ENCODE measurements at regions not wholly inside any gene's neighbourhood (a gene's known extent, or its start where the extent isn't known, plus 50 kb on each side); places are given as distances from the start of the nearest gene placed in this dataset.

DNA sequence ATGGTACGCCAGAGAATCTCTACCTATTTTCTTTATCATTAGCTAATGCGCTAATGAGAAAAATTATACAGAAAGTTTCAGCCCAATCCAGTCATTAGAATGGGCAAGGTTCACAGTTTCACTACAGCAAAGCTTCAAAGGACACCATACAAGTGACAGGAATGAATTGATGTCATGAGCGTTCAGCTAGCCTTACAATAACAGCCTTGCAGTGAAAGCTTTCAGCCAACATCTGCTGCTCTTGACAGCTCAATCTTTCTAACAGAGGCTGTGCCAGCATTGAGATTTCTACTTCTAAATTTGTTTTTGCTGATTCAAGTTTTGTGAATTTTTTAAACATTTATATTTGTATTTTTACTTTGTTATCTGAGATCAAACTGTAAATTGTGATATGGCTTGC lies 302.4 kb upstream of the FAM174A start:
- peaks cover 0 to 9% of the 10 kb centered on the region in 2 donors for H3K9me3 ChIP-seq
- H3K36me3 ChIP-seq, result no peaks in the 10 kb centered on the region
- H3K4me3 ChIP-seq, result no peak overlapping the region
- no peaks in the 10 kb centered on the region for H3K27me3 ChIP-seq
- TF ChIP-seq, protein P1, sequence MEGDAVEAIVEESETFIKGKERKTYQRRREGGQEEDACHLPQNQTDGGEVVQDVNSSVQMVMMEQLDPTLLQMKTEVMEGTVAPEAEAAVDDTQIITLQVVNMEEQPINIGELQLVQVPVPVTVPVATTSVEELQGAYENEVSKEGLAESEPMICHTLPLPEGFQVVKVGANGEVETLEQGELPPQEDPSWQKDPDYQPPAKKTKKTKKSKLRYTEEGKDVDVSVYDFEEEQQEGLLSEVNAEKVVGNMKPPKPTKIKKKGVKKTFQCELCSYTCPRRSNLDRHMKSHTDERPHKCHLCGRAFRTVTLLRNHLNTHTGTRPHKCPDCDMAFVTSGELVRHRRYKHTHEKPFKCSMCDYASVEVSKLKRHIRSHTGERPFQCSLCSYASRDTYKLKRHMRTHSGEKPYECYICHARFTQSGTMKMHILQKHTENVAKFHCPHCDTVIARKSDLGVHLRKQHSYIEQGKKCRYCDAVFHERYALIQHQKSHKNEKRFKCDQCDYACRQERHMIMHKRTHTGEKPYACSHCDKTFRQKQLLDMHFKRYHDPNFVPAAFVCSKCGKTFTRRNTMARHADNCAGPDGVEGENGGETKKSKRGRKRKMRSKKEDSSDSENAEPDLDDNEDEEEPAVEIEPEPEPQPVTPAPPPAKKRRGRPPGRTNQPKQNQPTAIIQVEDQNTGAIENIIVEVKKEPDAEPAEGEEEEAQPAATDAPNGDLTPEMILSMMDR (IDR thresholded peaks at IDR 0.05), result no peak
- TF ChIP-seq POLR2A (IDR thresholded peaks at IDR 0.05) (no peak), POLR2AphosphoS5 (IDR thresholded peaks at IDR 0.05) (no peak)
- DNase-seq (ENCODE audit: low spot score in 2 of 2), result no peak
- H3K4me1 ChIP-seq, result no peaks in the 10 kb centered on the region
- no peak overlapping the region for H3K27ac ChIP-seq
- intact Hi-C loops (cut with DNase I; ENCODE audit: low total_unique reads), result no loop called here

DNA sequence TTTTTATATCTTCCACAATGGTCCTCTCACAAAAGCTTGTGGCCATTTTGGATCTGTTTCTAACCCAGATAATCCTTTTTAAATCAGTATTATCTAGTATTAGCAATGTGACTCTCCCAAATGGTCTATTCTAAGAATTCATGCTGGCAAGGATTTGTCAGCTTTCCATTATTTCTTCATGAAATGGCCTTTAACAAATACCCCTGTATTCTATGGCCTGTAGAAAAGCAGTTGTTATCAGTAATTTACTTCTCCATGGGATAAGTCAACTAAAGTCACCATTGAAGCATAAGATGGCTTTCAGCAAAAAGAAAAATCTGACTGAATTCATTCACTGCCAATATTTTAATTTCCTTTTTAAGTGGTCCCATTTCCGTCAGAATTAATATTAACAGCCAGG lies 346.4 kb upstream of the FAM174A start:
- Histone ChIP-seq H3K36me3 (no peaks in the 10 kb centered on the region), H3K9me3 (no peaks in the 10 kb centered on the region), H3K4me3 (no peak overlapping the region), H3K4me1 (no peaks in the 10 kb centered on the region), H3K27me3 (no peaks in the 10 kb centered on the region), H3K27ac (no peak overlapping the region)
- DNase-seq (ENCODE audit: low spot score in 2 of 2), result no peak
- no peak for TF ChIP-seq POLR2A (IDR thresholded peaks at IDR 0.05)
- TF ChIP-seq, protein P1 (IDR thresholded peaks at IDR 0.05), result no peak
- no peak for TF ChIP-seq POLR2AphosphoS5 (IDR thresholded peaks at IDR 0.05)
- intact Hi-C loops (cut with DNase I; ENCODE audit: low total_unique reads), result no loop called here

DNA sequence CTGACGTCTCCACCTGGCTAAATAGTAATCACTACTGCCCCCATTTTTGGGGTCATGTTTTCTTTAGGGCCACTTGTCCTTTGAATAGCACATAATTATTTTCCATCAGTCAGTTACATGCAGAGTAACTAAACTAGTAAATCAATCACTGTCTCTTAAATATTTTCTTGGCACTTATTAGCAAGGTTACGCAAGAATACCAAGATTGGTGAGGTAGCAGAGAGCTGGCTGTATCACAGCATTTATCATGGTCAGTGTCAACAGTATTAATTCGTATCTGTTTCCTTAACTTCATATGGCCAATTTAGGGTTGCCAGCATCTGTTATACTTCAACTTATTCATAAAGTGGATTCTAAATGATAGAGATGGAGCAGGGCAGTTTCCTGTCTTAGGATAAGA lies 346.8 kb upstream of the FAM174A start:
- Histone ChIP-seq H3K4me1 (no peaks in the 10 kb centered on the region), H3K36me3 (no peaks in the 10 kb centered on the region), H3K27me3 (no peaks in the 10 kb centered on the region), H3K4me3 (no peak overlapping the region), H3K27ac (no peak overlapping the region), H3K9me3 (no peaks in the 10 kb centered on the region)
- DNase-seq (ENCODE audit: low spot score in 2 of 2), result no peak
- intact Hi-C loops (cut with DNase I; ENCODE audit: low total_unique reads), result no loop called here
- no peak for TF ChIP-seq POLR2AphosphoS5 (IDR thresholded peaks at IDR 0.05)
- no peak for TF ChIP-seq POLR2A (IDR thresholded peaks at IDR 0.05)
- TF ChIP-seq, protein P1 (IDR thresholded peaks at IDR 0.05), result no peak

DNA sequence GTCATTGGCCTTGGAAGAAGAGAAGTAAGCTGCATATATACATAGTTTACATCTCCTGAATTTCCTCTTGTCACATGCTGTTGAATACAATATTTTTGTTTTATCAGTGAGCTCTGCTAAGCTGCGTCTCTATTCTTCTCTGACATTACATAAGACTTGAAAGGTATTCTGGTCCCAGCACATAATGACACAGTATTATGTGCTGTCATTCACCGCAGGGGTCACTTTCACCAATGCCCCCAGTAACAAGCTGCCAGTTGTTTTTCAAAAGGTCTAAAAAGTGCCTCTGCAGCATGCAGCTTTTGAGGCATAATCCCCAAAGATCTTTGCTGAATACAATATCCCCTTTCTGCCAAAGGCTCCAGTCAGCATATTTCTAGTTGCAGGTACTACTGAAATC lies 349.0 kb upstream of the FAM174A start:
- Histone ChIP-seq H3K36me3 (no peaks in the 10 kb centered on the region), H3K27ac (no peak overlapping the region), H3K4me3 (no peak overlapping the region), H3K27me3 (no peaks in the 10 kb centered on the region), H3K4me1 (no peaks in the 10 kb centered on the region), H3K9me3 (no peaks in the 10 kb centered on the region)
- TF ChIP-seq POLR2A (IDR thresholded peaks at IDR 0.05) (no peak), POLR2AphosphoS5 (IDR thresholded peaks at IDR 0.05) (no peak)
- TF ChIP-seq, protein P1 (IDR thresholded peaks at IDR 0.05), result no peak
- DNase-seq (ENCODE audit: low spot score in 2 of 2), result no peak
- intact Hi-C loops (cut with DNase I; ENCODE audit: low total_unique reads), result no loop called here

DNA sequence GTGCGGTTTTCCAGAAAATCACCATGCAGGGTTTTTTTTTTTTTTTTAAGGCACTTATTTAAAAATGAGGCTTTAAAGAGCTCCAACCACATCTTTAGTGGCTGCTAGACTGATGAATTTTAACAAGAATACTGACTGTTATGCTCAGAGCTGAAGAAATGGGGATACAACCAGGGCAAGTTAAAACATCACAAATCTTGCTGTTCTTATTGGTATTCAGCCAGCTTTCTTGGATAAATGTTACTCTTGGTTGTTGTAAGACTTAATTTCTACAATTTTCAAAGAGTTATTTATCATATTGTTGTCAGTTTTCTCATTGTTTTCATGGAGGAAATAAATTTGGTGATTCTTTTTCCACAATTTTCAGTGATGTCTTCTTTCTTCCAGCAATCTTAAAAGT lies 352.8 kb upstream of the FAM174A start:
- Histone ChIP-seq H3K4me1 (no peaks in the 10 kb centered on the region), H3K9me3 (no peaks in the 10 kb centered on the region), H3K27me3 (no peaks in the 10 kb centered on the region), H3K4me3 (no peak overlapping the region), H3K27ac (no peak overlapping the region), H3K36me3 (no peaks in the 10 kb centered on the region)
- TF ChIP-seq POLR2A (IDR thresholded peaks at IDR 0.05), result no peak
- TF ChIP-seq, protein P1 (IDR thresholded peaks at IDR 0.05), result no peak
- no peak for TF ChIP-seq POLR2AphosphoS5 (IDR thresholded peaks at IDR 0.05)
- intact Hi-C loops (cut with DNase I; ENCODE audit: low total_unique reads), result no loop called here
- no peak for DNase-seq (ENCODE audit: low spot score in 2 of 2)
